ENCODE measurements at regions not wholly inside any gene's neighbourhood (a gene's known extent, or its start where the extent isn't known, plus 50 kb on each side); places are given as distances from the start of the nearest gene placed in this dataset.

DNA sequence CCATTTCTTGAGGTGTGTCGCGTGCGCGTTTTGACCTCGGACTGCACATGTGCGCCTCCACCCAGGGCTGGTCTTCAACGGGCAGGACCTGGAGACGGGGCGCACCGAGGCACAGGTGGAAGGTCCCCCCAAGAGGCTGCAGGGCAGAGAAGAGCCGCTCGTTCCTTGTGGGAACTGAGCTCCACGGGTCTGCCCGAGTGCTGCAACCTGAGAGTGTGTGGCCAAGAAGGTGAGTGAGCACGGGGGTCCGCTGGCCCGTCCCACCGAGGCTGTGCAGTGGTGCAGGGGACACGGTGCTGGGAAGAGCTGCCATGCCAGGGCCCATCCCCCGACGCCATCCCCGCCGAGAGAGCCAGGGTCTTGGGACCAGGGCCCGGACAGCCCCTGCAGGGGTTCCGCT, 268.3 kb downstream of the GALR1 start:
- no peak for DNase-seq (ENCODE audit: low read depth)

GRCh38 chr18:77520767-77521166, 271.1 kb downstream of the GALR1 start:
- no peak for DNase-seq (ENCODE audit: low read depth)

- DNase-seq (ENCODE audit: low read depth) = no peak
Observed at GRCh38 chr18:77522051-77522675, 272.5 kb downstream of the GALR1 start.

- no peak for DNase-seq (ENCODE audit: low read depth)
Observed at GRCh38 chr18:77524909-77525308, 275.3 kb downstream of the GALR1 start.

DNA sequence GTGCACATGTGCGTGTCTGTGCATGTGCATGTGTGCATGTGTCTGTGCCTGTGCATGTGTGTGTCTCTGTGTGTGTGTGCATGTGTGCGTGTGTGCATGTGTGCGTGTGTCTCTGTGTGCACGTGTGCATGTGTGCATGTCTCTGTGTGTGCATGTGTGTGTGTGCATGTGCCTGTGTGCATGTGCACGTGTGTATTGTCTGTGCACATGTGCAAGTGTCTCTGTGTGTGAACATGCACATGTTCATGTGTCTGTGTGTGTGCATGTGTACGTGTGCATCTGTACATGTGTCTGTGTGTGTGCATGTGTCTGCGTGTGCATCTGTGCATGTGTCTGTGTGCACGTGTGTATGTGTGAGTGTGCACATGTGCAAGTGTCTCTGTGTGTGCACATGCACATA, 277.3 kb downstream of the GALR1 start:
- DNase-seq (ENCODE audit: low read depth) = no peak

- DNase-seq (ENCODE audit: low read depth) = no peak
Observed at GRCh38 chr18:77528872-77529271, 279.2 kb downstream of the GALR1 start.

GRCh38 chr18:77529492-77530176, 280.0 kb downstream of the GALR1 start:
- DNase-seq (ENCODE audit: low read depth) = no peak

GRCh38 chr18:77530732-77531131, 281.1 kb downstream of the GALR1 start:
- no peak for DNase-seq (ENCODE audit: low read depth)

- DNase-seq (ENCODE audit: low read depth) = no peak
Observed at GRCh38 chr18:77539860-77540259, 290.2 kb downstream of the GALR1 start.

DNA sequence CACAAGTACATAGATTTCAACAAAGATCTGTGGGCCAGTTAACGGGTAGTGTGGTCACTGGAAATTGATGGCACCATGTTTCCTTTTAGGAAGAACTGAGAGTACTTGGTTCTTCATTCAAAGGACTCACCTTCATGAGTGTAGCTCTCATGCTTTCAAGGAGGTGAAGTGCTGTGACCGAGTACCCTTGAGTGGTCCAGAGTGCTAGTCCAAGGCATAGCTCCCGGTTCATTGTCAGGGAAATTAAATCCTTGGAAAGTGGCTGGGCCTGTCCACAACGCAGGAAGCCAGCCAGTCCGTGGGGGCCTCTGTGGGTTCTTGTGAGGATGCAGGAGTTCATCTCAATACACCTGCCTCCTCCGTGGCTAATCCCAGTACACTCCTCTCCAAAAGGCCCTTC, 295.1 kb downstream of the GALR1 start:
- no peak for DNase-seq (ENCODE audit: low read depth)

DNA sequence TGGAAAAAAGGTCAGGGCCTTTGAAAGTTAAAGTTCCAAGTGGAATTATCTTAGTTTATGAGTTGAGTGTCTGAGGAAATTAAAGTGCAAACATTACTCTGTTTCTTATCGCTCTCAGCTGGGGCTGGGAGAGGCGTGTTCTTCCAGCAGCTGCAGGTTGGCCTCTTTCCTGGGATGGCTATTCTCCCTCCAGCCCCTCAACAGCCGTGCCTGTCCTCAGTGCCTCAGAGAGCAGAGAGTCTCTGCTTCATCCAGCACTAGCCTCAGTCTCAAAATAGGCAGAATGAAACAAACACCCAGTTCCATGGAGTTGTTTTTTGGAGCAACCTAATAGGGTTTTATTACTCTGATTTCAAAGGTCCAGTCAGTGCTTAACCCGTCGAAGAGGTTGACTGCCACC, 298.1 kb downstream of the GALR1 start:
- DNase-seq (ENCODE audit: low read depth) = no peak

- no peak for DNase-seq (ENCODE audit: low read depth)
Observed at GRCh38 chr18:77548790-77549420, 299.3 kb downstream of the GALR1 start.

DNA sequence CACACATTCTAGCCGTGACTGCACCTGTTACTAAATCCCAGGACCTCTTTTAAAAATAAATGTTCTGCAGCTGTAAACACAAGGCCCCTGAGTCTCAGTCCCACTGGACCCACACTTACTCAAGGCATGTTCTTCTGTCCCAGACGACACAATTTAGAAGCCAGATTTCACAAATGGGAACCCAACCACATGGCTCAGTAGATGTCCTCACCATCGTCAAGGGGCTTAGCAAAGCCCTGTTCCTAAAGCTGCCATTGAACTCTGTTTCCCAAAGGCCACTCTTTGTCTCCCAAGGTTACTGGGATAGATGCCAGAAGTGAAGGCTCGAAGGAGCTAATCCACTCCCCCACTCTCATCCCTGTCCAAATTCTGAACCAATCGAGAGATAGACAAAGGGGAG, 301.0 kb downstream of the GALR1 start:
- DNase-seq (ENCODE audit: low read depth) = no peak

DNA sequence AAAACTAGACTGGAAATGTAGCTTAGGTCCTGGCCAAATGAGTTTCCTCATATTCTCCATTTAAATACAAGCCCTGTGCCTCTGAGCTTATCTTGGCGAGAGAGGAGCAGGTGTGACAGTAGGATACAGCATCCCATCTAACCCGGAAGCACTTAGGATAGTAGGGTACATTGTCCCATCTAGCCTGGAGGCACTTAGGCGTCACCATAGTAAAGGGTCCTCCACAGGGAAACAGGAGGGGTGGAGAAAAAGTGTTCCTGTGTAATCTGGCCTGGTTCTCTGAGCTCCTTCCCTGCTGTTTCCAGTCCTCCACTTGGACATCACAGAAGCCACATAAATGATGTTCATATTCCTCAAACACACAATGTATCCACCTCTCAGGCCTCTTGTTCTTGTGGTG, 301.4 kb downstream of the GALR1 start:
- DNase-seq (ENCODE audit: low read depth) = no peak

DNA sequence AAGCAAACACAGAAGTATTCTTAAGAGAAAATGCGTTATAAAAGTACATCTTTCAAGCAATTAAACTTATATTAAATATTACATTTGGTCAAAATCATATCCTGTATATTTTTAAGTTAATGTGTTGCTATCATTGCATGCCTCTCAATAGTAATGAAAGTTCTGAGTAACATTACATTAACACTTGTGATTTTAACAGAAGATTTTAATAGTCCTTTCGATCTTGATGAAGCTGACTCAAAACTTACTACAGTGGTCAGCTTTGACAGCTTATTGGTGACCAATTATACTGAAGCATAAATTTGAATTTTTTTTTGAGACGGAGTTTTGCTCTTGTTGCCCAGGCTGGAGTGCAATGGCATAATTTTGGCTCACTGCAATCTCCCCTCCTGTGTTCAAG, 303.3 kb downstream of the GALR1 start:
- no peak for DNase-seq (ENCODE audit: low read depth)

DNA sequence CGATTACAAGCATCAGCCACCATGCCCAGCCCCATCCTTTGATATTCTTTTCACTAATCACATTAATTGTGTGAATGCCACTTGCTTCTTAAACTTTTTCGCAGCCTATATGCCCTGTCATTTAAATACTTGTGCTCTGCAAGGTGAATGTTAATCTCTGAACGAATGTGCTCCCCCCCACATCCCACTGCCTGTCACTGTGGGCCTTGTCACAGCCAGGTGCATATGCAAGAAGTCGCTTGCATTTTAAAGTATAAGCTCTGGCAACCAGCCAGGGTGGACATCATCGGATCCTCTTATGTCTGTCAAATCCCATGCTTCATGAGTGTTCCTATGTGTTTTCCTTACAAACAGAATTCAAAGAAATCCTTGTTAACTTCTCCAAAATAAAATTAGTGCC, 304.4 kb downstream of the GALR1 start:
- no peak for DNase-seq (ENCODE audit: low read depth)

DNA sequence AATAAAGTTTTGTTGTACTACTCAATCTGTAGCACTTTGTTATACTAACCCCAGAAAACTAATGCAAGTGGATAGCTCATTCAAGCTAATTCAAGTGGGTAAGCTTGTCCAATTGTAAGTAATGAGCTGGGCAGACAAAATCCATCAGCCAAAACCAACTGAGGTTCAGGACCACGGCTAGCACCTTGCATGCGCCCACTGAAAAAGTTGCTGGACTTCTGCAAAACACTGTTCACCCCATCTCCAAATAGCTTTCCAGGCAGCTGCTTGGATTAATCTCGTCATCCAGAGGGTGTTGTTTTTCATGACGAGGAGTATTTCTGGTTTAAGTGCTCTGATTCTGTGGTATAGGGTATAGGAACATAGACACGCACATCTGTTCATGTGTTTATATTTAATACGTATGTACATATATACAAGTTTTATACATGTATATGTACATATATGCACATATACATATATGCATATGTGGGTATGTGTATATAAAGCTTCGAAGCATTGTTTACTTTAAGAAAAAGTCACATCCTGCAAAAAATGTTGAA, 307.5 kb downstream of the GALR1 start:
- no peak for DNase-seq (ENCODE audit: low read depth)

DNA sequence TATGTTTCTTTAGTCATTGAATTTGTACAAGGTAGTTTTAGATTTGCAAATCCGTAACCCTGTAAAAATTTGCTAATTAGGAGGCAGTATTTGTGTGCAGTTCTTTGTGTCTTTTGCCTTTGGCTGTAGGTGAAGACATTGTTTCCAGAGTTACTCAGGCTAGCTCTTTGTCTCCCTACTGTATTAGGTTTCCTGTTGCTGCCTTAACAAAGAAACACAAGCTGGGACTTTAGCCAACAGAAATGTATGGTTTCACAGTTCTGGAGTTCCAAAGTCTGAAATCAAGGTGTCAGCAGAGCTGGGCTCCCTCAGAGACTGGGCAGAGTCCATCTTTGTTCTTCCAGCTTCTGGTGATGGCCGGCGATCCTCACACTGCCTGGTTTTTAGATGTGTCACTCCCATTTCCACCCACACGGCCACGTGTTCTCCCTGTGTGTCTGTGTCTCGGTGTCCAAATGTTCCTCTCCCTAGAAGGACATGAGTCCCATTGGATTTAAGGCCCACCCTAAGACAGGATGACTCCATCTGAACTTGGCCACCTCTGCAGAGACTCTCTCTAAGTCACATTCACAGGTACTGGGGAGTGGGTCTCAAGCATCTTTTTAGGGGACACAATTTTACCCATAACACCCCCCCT, 309.7 kb downstream of the GALR1 start:
- DNase-seq (ENCODE audit: low read depth) = no peak

- DNase-seq (ENCODE audit: low read depth) = no peak
Observed at GRCh38 chr18:77560341-77560992, 310.8 kb downstream of the GALR1 start.

- DNase-seq (ENCODE audit: low read depth) = no peak
Observed at GRCh38 chr18:77566604-77567003, 317.0 kb downstream of the GALR1 start.

DNA sequence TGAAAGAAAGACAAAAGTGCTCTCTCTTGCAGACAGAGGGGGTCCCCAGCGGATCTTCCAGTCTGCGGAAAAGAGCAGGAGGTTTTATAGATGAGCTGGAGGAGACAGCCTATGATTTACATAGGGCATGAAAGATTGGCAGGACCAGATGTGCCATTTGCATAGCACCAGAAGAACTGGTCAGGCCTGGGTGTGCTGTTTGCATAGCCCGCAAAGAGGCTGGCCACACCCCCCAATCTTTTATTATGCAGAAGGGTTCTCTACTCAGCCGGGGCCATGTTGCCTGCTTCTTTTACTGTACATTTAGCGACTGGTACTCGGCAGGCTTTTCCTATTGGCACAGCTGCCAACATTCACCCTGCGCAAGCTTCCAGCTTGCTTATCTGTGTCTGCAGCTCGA, 317.6 kb downstream of the GALR1 start:
- DNase-seq (ENCODE audit: low read depth) = no peak

- DNase-seq (ENCODE audit: low read depth) = no peak
Observed at GRCh38 chr18:77571743-77572142, 322.1 kb downstream of the GALR1 start.
